D721Med (cell line): ENCODE measurements at regions not wholly inside any gene's neighbourhood (a gene's known extent, or its start where the extent isn't known, plus 50 kb on each side); places are given as distances from the start of the nearest gene placed in this dataset.

Experiments
- DNase-seq: peaks from one replicate; pipeline ENCODE4 v3.0.0; 2011; ENCODE audit warnings: low spot score; ENCODE audit not compliant: insufficient read length
- FAIRE-seq: peaks from 2 replicates; lab custom pipeline; 2011; peaks lifted over from hg19 to GRCh38; lab: Jason Lieb, UNC
- CTCF ChIP-seq: IDR thresholded peaks from 2 replicates; pipeline ENCODE4 v1.5.1; 2012; ENCODE audit warnings: mild to moderate bottlenecking, control low read depth; ENCODE audit not compliant: insufficient read depth; ENCODE audit errors: missing control alignments

- no peak for FAIRE-seq
- no peak for DNase-seq
- no peak for TF ChIP-seq CTCF
These were observed 384.6 kb upstream of the KLF4 start for GRCh38 chr9:107874137-107874536.

GRCh38 chr9:107872457-107873192 lies 383.1 kb upstream of the KLF4 start:
- FAIRE-seq: no peak
- no peak for TF ChIP-seq CTCF
- DNase-seq: no peak

GRCh38 chr9:107870927-107871680 lies 381.5 kb upstream of the KLF4 start:
- no peak for FAIRE-seq

GRCh38 chr9:107870221-107870620 lies 380.7 kb upstream of the KLF4 start:
- FAIRE-seq: no peak
- no peak for DNase-seq

More at GRCh38 chr9:107870927-107871680, 381.5 kb upstream of the KLF4 start:
- DNase-seq: no peak
- no peak for TF ChIP-seq CTCF

GRCh38 chr9:107869111-107869510 lies 379.5 kb upstream of the KLF4 start:
- no peak for TF ChIP-seq CTCF
- FAIRE-seq (no peak), DNase-seq (no peak)

More at GRCh38 chr9:107870221-107870620, 380.7 kb upstream of the KLF4 start:
- TF ChIP-seq CTCF: no peak

GRCh38 chr9:107868186-107868585 lies 378.6 kb upstream of the KLF4 start:
- FAIRE-seq (no peak), DNase-seq (no peak)
- TF ChIP-seq CTCF: no peak

- no peak for FAIRE-seq
- DNase-seq: no peak
- TF ChIP-seq CTCF: no peak
These were observed 378.2 kb upstream of the KLF4 start for GRCh38 chr9:107867738-107868137.
